ENCODE measurements at regions not wholly inside any gene's neighbourhood (a gene's known extent, or its start where the extent isn't known, plus 50 kb on each side); places are given as distances from the start of the nearest gene placed in this dataset.

DNA sequence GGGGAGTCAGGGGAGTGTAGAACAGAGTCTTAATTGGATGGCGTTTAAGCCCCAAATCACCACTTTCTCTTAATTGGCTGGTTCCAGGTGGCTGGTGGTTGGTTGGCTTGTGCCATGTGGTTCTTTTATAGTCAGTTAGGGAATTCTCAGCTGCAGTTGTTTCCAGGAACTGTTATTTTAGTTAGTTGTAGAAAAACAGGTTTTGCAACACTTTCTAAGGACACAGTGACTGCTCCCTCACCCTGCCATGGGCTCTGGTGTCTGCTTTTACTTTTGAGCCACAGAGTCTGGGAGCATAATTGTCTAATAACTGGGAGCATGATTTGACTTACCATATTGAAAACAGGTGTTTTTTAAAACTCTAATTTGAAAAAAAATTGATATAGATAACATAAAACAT is 75.8 kb upstream of the PCDH18 start (continued):
- TF ChIP-seq ZNF114 (CRISPR knock-in tag; IDR thresholded peaks at IDR 0.05) (no peak), ZNF331 (CRISPR knock-in tag; IDR thresholded peaks at IDR 0.05; ENCODE audit: low read depth) (no peak), POLR2AphosphoS5 (IDR thresholded peaks at IDR 0.05; ENCODE audit: low read depth) (no peak), STAT1 (IDR thresholded peaks at IDR 0.05; ENCODE audit: unreplicated experiment) (no peak), EZH2phosphoT487 (IDR thresholded peaks at IDR 0.05; ENCODE audit: unreplicated experiment) (no peak), CREB1 (CRISPR knock-in tag; IDR thresholded peaks at IDR 0.05; ENCODE audit: low read depth) (no peak)
- TF ChIP-seq, protein P1, sequence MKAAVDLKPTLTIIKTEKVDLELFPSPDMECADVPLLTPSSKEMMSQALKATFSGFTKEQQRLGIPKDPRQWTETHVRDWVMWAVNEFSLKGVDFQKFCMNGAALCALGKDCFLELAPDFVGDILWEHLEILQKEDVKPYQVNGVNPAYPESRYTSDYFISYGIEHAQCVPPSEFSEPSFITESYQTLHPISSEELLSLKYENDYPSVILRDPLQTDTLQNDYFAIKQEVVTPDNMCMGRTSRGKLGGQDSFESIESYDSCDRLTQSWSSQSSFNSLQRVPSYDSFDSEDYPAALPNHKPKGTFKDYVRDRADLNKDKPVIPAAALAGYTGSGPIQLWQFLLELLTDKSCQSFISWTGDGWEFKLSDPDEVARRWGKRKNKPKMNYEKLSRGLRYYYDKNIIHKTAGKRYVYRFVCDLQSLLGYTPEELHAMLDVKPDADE (IDR thresholded peaks at IDR 0.05), result no peak

DNA sequence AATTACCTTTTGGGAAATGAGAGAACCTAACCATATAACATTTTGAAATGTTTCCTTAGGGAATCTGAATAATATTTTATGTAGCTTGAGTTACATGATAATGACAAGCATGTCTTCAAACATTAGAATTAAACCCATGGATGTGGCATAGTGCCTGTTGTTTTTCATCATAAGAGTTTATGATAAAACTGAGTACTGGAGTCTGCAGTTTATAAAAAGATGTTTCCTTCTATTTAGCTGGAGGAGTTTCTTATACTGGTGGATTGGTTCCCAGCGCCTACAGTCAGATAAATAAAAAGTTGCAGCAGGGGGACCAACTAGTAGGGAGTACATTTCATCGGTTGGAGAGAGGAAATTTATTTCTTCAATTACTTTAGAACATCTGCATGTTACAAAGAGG is 70.1 kb upstream of the PCDH18 start:
- H3K36me3 Mint-ChIP-seq (ENCODE audit: low read depth), result peaks cover 6% of the 10 kb centered on the region; the same call in 2 of the 3 replicates
- H3K27ac ChIP-seq (ENCODE audit: low read depth), result no peak overlapping the region
- H3K27me3 ChIP-seq (ENCODE audit: insufficient read depth), result no peaks in the 10 kb centered on the region
- H3K27me3 Mint-ChIP-seq (ENCODE audit: insufficient read depth, low read depth, poor library complexity), result peaks cover 1% of the 10 kb centered on the region
- H3K4me3 ChIP-seq, result no peak overlapping the region
- H3F3A ChIP-seq (replicated peaks; ENCODE audit: low read depth), result no peaks in the 10 kb centered on the region
- TF ChIP-seq, protein P2, sequence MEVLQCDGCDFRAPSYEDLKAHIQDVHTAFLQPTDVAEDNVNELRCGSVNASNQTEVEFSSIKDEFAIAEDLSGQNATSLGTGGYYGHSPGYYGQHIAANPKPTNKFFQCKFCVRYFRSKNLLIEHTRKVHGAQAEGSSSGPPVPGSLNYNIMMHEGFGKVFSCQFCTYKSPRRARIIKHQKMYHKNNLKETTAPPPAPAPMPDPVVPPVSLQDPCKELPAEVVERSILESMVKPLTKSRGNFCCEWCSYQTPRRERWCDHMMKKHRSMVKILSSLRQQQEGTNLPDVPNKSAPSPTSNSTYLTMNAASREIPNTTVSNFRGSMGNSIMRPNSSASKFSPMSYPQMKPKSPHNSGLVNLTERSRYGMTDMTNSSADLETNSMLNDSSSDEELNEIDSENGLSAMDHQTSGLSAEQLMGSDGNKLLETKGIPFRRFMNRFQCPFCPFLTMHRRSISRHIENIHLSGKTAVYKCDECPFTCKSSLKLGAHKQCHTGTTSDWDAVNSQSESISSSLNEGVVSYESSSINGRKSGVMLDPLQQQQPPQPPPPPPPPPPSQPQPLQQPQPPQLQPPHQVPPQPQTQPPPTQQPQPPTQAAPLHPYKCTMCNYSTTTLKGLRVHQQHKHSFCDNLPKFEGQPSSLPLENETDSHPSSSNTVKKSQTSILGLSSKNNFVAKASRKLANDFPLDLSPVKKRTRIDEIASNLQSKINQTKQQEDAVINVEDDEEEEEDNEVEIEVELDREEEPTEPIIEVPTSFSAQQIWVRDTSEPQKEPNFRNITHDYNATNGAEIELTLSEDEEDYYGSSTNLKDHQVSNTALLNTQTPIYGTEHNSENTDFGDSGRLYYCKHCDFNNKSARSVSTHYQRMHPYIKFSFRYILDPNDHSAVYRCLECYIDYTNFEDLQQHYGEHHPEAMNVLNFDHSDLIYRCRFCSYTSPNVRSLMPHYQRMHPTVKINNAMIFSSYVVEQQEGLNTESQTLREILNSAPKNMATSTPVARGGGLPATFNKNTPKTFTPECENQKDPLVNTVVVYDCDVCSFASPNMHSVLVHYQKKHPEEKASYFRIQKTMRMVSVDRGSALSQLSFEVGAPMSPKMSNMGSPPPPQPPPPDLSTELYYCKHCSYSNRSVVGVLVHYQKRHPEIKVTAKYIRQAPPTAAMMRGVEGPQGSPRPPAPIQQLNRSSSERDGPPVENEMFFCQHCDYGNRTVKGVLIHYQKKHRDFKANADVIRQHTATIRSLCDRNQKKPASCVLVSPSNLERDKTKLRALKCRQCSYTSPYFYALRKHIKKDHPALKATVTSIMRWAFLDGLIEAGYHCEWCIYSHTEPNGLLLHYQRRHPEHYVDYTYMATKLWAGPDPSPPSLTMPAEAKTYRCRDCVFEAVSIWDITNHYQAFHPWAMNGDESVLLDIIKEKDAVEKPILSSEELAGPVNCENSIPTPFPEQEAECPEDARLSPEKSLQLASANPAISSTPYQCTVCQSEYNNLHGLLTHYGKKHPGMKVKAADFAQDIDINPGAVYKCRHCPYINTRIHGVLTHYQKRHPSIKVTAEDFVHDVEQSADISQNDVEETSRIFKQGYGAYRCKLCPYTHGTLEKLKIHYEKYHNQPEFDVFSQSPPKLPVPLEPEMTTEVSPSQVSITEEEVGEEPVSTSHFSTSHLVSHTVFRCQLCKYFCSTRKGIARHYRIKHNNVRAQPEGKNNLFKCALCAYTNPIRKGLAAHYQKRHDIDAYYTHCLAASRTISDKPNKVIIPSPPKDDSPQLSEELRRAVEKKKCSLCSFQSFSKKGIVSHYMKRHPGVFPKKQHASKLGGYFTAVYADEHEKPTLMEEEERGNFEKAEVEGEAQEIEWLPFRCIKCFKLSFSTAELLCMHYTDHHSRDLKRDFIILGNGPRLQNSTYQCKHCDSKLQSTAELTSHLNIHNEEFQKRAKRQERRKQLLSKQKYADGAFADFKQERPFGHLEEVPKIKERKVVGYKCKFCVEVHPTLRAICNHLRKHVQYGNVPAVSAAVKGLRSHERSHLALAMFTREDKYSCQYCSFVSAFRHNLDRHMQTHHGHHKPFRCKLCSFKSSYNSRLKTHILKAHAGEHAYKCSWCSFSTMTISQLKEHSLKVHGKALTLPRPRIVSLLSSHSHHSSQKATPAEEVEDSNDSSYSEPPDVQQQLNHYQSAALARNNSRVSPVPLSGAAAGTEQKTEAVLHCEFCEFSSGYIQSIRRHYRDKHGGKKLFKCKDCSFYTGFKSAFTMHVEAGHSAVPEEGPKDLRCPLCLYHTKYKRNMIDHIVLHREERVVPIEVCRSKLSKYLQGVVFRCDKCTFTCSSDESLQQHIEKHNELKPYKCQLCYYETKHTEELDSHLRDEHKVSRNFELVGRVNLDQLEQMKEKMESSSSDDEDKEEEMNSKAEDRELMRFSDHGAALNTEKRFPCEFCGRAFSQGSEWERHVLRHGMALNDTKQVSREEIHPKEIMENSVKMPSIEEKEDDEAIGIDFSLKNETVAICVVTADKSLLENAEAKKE (CRISPR knock-in tag; IDR thresholded peaks at IDR 0.05), result no peak
- no peak for TF ChIP-seq ZNF114 (CRISPR knock-in tag; IDR thresholded peaks at IDR 0.05)
- TF ChIP-seq ZNF331 (CRISPR knock-in tag; IDR thresholded peaks at IDR 0.05; ENCODE audit: low read depth), result no peak
- TF ChIP-seq NANOG (IDR thresholded peaks at IDR 0.05; ENCODE audit: borderline replicate concordance), result no peak
- TF ChIP-seq POLR2AphosphoS5 (IDR thresholded peaks at IDR 0.05; ENCODE audit: low read depth), result no peak
- no peaks in the 10 kb centered on the region for H3K79me2 ChIP-seq (replicated peaks; ENCODE audit: insufficient read depth)
- H2AFZ ChIP-seq, result no peak overlapping the region
- peaks cover 13% of the 10 kb centered on the region for H3K4me1 Mint-ChIP-seq
- DNase-seq (ENCODE audit: low spot score) (no peak), ATAC-seq (no peak)
- H3K4me3 Mint-ChIP-seq, result no peak overlapping the region
- H3K27ac Mint-ChIP-seq, result no peak overlapping the region
- H3K4me2 ChIP-seq, result no peak overlapping the region
- H4K20me1 ChIP-seq (replicated peaks; ENCODE audit: insufficient read depth), result no peaks in the 10 kb centered on the region
- no peaks in the 10 kb centered on the region for H3K36me3 ChIP-seq (ENCODE audit: insufficient read depth)
- H3K9me3 Mint-ChIP-seq, result no peaks in the 10 kb centered on the region; the same call in 2 of the 3 replicates
- peaks cover 11% of the 10 kb centered on the region for H3K4me1 ChIP-seq (ENCODE audit: insufficient read depth)
- H3K9me2 ChIP-seq (ENCODE audit: insufficient read depth), result no peaks in the 10 kb centered on the region
